DMS 273 (cell line): ENCODE measurements at regions not wholly inside any gene's neighbourhood (a gene's known extent, or its start where the extent isn't known, plus 50 kb on each side); places are given as distances from the start of the nearest gene placed in this dataset.

ENCODE experiments used
- DNase-seq: peaks from one replicate; lab custom pipeline; 2025; ENCODE audit not compliant: unreplicated experiment; lab: John Stamatoyannopoulos, UW

GRCh38 chr2:5502385-5502784, 189.8 kb upstream of the SOX11 start:
- DNase-seq = no peak

GRCh38 chr2:5504756-5505155, 187.4 kb upstream of the SOX11 start:
- DNase-seq = no peak

- DNase-seq = no peak
Observed at GRCh38 chr2:5507367-5507766, 184.8 kb upstream of the SOX11 start.

GRCh38 chr2:5509362-5509761, 182.8 kb upstream of the SOX11 start:
- DNase-seq = no peak

- no peak for DNase-seq
Observed at GRCh38 chr2:5510082-5510481, 182.1 kb upstream of the SOX11 start.

- no peak for DNase-seq
Observed at GRCh38 chr2:5515693-5516092, 176.5 kb upstream of the SOX11 start.

GRCh38 chr2:5519286-5519685, 172.9 kb upstream of the SOX11 start:
- no peak for DNase-seq

GRCh38 chr2:5520463-5520972, 171.7 kb upstream of the SOX11 start:
- DNase-seq = no peak

GRCh38 chr2:5521461-5521860, 170.7 kb upstream of the SOX11 start:
- no peak for DNase-seq

- no peak for DNase-seq
Observed at GRCh38 chr2:5524551-5524950, 167.6 kb upstream of the SOX11 start.

GRCh38 chr2:5528706-5529105, 163.5 kb upstream of the SOX11 start:
- no peak for DNase-seq

- DNase-seq = peak; percentile 59
Observed at GRCh38 chr2:5530011-5530696, 162.0 kb upstream of the SOX11 start.

- no peak for DNase-seq
Observed at GRCh38 chr2:5535301-5535700, 156.9 kb upstream of the SOX11 start.

GRCh38 chr2:5537180-5537688, 154.9 kb upstream of the SOX11 start:
- no peak for DNase-seq

- no peak for DNase-seq
Observed at GRCh38 chr2:5538313-5538712, 153.9 kb upstream of the SOX11 start.

GRCh38 chr2:5538772-5539171, 153.4 kb upstream of the SOX11 start:
- no peak for DNase-seq

- no peak for DNase-seq
Observed at GRCh38 chr2:5539282-5540165, 152.7 kb upstream of the SOX11 start.

- no peak for DNase-seq
Observed at GRCh38 chr2:5540856-5541255, 151.3 kb upstream of the SOX11 start.

- DNase-seq = no peak
Observed at GRCh38 chr2:5544205-5544786, 147.9 kb upstream of the SOX11 start.

- DNase-seq = no peak
Observed at GRCh38 chr2:5546181-5546580, 146.0 kb upstream of the SOX11 start.

GRCh38 chr2:5548991-5549715, 143.0 kb upstream of the SOX11 start:
- DNase-seq = no peak
